Chondrocyte (in vitro differentiated cells): ENCODE measurements at regions not wholly inside any gene's neighbourhood (a gene's known extent, or its start where the extent isn't known, plus 50 kb on each side); places are given as distances from the start of the nearest gene placed in this dataset.
"Not testable (repeated sequence)": the region's sequence is repeated elsewhere in the genome, so short reads cannot be mapped to it uniquely, and the experiment has no call there.

Source experiments
- DNase-seq: peaks from one replicate; pipeline ENCODE4 v3.0.0; 2021; ENCODE audit warnings: mixed read lengths, low spot score
- H3K27ac Mint-ChIP-seq: one replicate; pipeline ENCODE4 v1.8.0; 2021; ENCODE audit warnings: mild to moderate bottlenecking, moderate library complexity, mixed read lengths; ENCODE audit not compliant: unreplicated experiment
- H3K27me3 Mint-ChIP-seq: 2 replicates; pipeline ENCODE4 v1.8.0; 2021; ENCODE audit warnings: low read depth, mixed read lengths
- H3K36me3 Mint-ChIP-seq: 2 replicates; pipeline ENCODE4 v1.8.0; 2021; ENCODE audit warnings: low read depth, mixed read lengths
- H3K4me1 Mint-ChIP-seq: 2 replicates; pipeline ENCODE4 v1.8.0; 2021; ENCODE audit warnings: low read depth, mild to moderate bottlenecking, mixed read lengths
- H3K4me3 Mint-ChIP-seq: one replicate; pipeline ENCODE4 v1.8.0; 2021; ENCODE audit warnings: mild to moderate bottlenecking, moderate library complexity, mixed read lengths; ENCODE audit not compliant: unreplicated experiment
- H3K9me3 Mint-ChIP-seq: 2 replicates; pipeline ENCODE4 v1.8.0; 2021; ENCODE audit warnings: low read depth, mixed read lengths
- TF ChIP-seq, protein P1 (sequence below): fragments of 200-600 bp; sonication (generic); IDR thresholded peaks from 2 replicates; pipeline ENCODE4 v1.5.0; 2021; ENCODE audit warnings: antibody characterized with exemption, mild to moderate bottlenecking, moderate library complexity

DNA sequence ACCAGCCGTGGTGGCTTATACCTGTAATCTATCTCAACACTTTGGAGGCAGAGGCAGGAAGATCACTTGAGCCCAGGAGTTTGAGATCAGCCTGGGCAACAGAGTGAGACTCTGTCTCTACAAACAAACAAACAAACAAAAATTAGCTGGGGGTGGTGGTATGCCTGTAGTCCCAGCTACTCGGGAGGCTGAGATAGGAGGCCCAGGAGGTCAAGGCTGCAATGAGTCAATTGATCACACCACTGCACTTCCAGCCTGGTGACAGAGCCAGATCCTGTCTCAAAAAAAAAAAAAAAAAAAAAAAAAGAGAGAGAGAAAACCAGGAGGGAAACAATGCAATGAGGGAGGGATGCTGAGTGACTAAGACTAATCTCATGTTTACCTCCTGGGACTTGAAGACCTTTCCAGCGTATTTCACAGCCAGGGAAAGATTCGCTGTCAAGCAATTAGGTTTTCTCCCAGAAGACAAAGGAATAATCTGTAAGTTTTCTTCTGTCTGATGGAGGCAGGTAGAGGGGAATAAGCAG is 51.1 kb upstream of the MIER3 start:
- TF ChIP-seq, protein P1, sequence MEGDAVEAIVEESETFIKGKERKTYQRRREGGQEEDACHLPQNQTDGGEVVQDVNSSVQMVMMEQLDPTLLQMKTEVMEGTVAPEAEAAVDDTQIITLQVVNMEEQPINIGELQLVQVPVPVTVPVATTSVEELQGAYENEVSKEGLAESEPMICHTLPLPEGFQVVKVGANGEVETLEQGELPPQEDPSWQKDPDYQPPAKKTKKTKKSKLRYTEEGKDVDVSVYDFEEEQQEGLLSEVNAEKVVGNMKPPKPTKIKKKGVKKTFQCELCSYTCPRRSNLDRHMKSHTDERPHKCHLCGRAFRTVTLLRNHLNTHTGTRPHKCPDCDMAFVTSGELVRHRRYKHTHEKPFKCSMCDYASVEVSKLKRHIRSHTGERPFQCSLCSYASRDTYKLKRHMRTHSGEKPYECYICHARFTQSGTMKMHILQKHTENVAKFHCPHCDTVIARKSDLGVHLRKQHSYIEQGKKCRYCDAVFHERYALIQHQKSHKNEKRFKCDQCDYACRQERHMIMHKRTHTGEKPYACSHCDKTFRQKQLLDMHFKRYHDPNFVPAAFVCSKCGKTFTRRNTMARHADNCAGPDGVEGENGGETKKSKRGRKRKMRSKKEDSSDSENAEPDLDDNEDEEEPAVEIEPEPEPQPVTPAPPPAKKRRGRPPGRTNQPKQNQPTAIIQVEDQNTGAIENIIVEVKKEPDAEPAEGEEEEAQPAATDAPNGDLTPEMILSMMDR = no peak
- H3K4me1 Mint-ChIP-seq = no peaks in the 10 kb centered on the region
- H3K27me3 Mint-ChIP-seq = peaks cover 19% of the 10 kb centered on the region
- H3K36me3 Mint-ChIP-seq = no peaks in the 10 kb centered on the region
- peaks cover 3% of the 10 kb centered on the region for H3K9me3 Mint-ChIP-seq
- no peak overlapping the region for H3K27ac Mint-ChIP-seq
- no peak for DNase-seq
- no peak overlapping the region for H3K4me3 Mint-ChIP-seq

DNA sequence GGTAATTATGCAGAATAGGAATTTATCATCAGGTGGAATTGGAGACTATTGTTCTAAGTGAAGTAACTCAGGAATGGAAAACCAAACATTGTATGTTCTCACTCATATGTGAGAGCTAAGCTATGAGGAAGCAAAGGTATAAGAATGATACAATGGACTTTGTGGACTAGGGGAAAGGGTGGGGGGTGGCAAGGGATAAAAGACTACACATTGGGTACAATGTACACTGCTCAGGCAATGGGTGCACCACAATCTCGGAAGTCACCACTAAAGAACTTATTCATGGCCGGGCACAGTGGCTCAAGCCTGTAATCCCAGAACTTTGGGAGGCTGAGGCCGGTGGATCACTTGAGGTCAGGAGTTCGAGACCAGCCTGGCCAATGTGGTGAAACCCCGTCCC is 51.6 kb upstream of the MIER3 start:
- not testable (repeated sequence) for H3K4me3 Mint-ChIP-seq, H3K27ac Mint-ChIP-seq, H3K4me1 Mint-ChIP-seq, H3K9me3 Mint-ChIP-seq, H3K36me3 Mint-ChIP-seq, DNase-seq
- peaks cover 19% of the 10 kb centered on the region for H3K27me3 Mint-ChIP-seq

GRCh38 chr5:57004800-57005199 is 52.9 kb upstream of the MIER3 start:
- TF ChIP-seq, protein P1 = no peak
- H3K4me3 Mint-ChIP-seq = no peak overlapping the region
- H3K4me1 Mint-ChIP-seq = no peaks in the 10 kb centered on the region
- no peaks in the 10 kb centered on the region for H3K36me3 Mint-ChIP-seq
- no peak for DNase-seq
- peaks cover 17% of the 10 kb centered on the region for H3K27me3 Mint-ChIP-seq
- peaks cover 3% of the 10 kb centered on the region for H3K9me3 Mint-ChIP-seq
- no peak overlapping the region for H3K27ac Mint-ChIP-seq

- no peaks in the 10 kb centered on the region for H3K9me3 Mint-ChIP-seq
- H3K4me1 Mint-ChIP-seq = no peaks in the 10 kb centered on the region
- DNase-seq = no peak
- H3K27ac Mint-ChIP-seq = no peak overlapping the region
- peaks cover 3% of the 10 kb centered on the region for H3K27me3 Mint-ChIP-seq
- no peak overlapping the region for H3K4me3 Mint-ChIP-seq
- TF ChIP-seq, protein P1 = no peak
- H3K36me3 Mint-ChIP-seq = no peaks in the 10 kb centered on the region
Measured at GRCh38 chr5:57007344-57007743, 55.4 kb upstream of the MIER3 start.

DNA sequence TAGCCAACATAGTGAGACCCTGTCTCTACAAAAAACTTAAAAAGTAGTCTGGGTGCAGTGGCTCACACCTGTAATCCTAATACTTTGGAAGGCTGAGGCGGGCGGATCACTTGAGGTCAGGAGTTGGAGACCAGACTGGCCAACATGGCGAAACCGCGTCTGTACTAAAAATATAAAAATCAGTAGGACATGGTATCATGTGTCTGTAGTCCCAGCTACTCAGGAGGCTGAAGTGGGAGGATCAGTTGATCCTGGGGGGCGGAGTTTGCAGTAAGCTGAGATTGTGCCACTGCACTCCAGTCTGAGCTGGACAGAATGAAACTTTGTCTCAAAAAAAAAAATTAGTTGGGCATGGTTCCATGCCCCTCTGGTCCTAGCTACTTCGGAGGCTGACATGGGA is 57.9 kb upstream of the MIER3 start:
- Mint-ChIP-seq H3K27ac (no peak overlapping the region), H3K27me3 (peaks cover 1% of the 10 kb centered on the region), H3K36me3 (no peaks in the 10 kb centered on the region)

GRCh38 chr5:57010786-57011185 is 58.9 kb upstream of the MIER3 start:
- H3K4me3 Mint-ChIP-seq = no peak overlapping the region
- H3K36me3 Mint-ChIP-seq = no peaks in the 10 kb centered on the region
- H3K27me3 Mint-ChIP-seq = peaks cover 1% of the 10 kb centered on the region
- no peaks in the 10 kb centered on the region for H3K4me1 Mint-ChIP-seq
- TF ChIP-seq, protein P1 = no peak
- DNase-seq = no peak
- no peak overlapping the region for H3K27ac Mint-ChIP-seq
- no peaks in the 10 kb centered on the region for H3K9me3 Mint-ChIP-seq

More for the DNA sequence above, 57.9 kb upstream of the MIER3 start:
- TF ChIP-seq, protein P1 = no peak
- DNase-seq = no peak
- no peaks in the 10 kb centered on the region for H3K9me3 Mint-ChIP-seq
- H3K4me1 Mint-ChIP-seq = no peaks in the 10 kb centered on the region
- no peak overlapping the region for H3K4me3 Mint-ChIP-seq
